Ovary (tissue), 7 donors: ENCODE measurements at regions not wholly inside any gene's neighbourhood (a gene's known extent, or its start where the extent isn't known, plus 50 kb on each side); places are given as distances from the start of the nearest gene placed in this dataset.
A peak's percentile ranks its signal among the peaks of the same experiment; 100 is the strongest.

Experiments
- DNase-seq, 5 donors: peaks; one replicate each; pipeline ENCODE4 v3.0.0-alpha.2; 2019 to 2020
- H3K27ac ChIP-seq, 2 donors: fragments of 200-600 bp; one replicate each; pipeline versions ENCODE4 v1.5.1 to v1.8.0; 2019 to 2022
- H3K27me3 ChIP-seq: fragments of 200-600 bp; one replicate; pipeline ENCODE4 v1.8.0; 2022
- H3K36me3 ChIP-seq: fragments of 200-600 bp; sonication (generic); one replicate; pipeline ENCODE4 v1.5.1; 2019
- H3K4me1 ChIP-seq: one replicate; pipeline ENCODE4 v1.8.1; 2013; ENCODE audit warnings: mild to moderate bottlenecking, moderate library complexity; ENCODE audit not compliant: insufficient read depth
- H3K4me3 ChIP-seq: fragments of 200-600 bp; sonication (generic); one replicate; pipeline ENCODE4 v1.5.1; 2017
- H3K9me3 ChIP-seq, 2 donors: fragments of 200-600 bp in 1 of 2; sonication (generic) in 1 of 2; one replicate each; pipeline versions ENCODE4 v1.5.1 to v1.8.1; 2013 to 2019; ENCODE audit warnings: mild to moderate bottlenecking in 1 of 2, moderate library complexity in 1 of 2
- CTCF ChIP-seq, 3 donors: fragments of 450-650 bp in 2 of 3; fragments of 200-600 bp in 1 of 3; IDR thresholded peaks; one replicate each; pipeline versions ENCODE4 v1.5.1 to v1.8.0; 2016 to 2022; ENCODE audit warnings: antibody characterized with exemption in 3 of 3, mild to moderate bottlenecking in 1 of 3
- EP300 ChIP-seq: sonication (generic); formaldehyde crosslinking; IDR thresholded peaks from one replicate; pipeline ENCODE4 v1.6.1; 2017; ENCODE audit warnings: antibody characterized with exemption
- POLR2A ChIP-seq: fragments of 450-650 bp; IDR thresholded peaks from one replicate; pipeline ENCODE4 v1.6.1; 2017; ENCODE audit warnings: antibody characterized with exemption, mild to moderate bottlenecking, moderate library complexity
- WGBS, 3 donors: extraction: QIAGEN DNeasy Blood & Tissue Kit in 1 of 3; methylation state at CpG; one replicate each; pipeline versions ENCODE4 v1.1.5 to v1.1.7; 2013 to 2017; 5-methylcytosine and 5-hydroxymethylcytosine counted together
- intact Hi-C, 4 donors: fragments of 100-400 bp; cut with DNase I; formaldehyde crosslinking; loops; one replicate each; pipeline versions ENCODE4 v1.11.0 to v1.15.1; 2022 to 2023
- donor health status: DM: no; HTN: no; CAD: no; lungs with moderate emphysema.
- donor health status: DM: no; HTN: no; CAD: no.
- donor health status: Bipolar disorder and iron deficiency.
- donor health status: DM: no; HTN: no; CAD: no.
- donor health status: DM: yes; HTN: yes; CAD: no.

DNA sequence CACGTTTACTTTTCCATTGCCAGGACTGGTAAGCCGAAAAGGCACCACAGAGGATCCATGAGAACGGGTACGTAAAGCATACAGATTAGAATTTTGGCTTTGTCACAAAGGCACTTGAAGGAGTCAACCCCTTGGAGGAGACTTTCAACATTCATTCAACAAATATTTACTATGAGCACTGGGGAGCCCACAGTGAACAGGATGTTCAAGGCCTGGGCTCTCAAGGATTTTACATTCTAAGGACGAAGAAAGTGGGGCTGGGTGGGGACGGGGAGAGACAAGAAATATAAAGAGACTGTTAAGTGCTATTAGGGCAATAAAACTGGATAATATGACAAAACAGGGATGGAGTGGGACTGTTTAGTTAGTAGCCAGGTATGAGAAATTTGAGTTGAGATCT is 66.0 kb downstream of the KLF4 start:
- WGBS, 3 donors: 85 to 94% (median 90%) methylated on average over 6 of the region's 6 CpGs
- Histone ChIP-seq H3K4me3 (no peak overlapping the region), H3K9me3 (no peaks in the 10 kb centered on the region), H3K27me3 (no peaks in the 10 kb centered on the region), H3K4me1 (no peaks in the 10 kb centered on the region), H3K27ac (no peak overlapping the region), H3K36me3 (no peaks in the 10 kb centered on the region)
- TF ChIP-seq EP300: no peak
- TF ChIP-seq POLR2A: no peak
- no peak for TF ChIP-seq CTCF (IDR thresholded peaks at IDR 0.05)
- DNase-seq: no peak
- intact Hi-C loops: no loop called here

- no peak overlapping the region for H3K27ac ChIP-seq
- no peak for TF ChIP-seq CTCF (IDR thresholded peaks at IDR 0.05)
- no peak for TF ChIP-seq EP300
- no peak for TF ChIP-seq POLR2A
- no peak overlapping the region for H3K4me3 ChIP-seq
- WGBS, 3 donors: 37 to 43% (median 39%) methylated on average over 9 of the region's 9 CpGs
- intact Hi-C loops: no loop called here
- no peaks in the 10 kb centered on the region for H3K4me1 ChIP-seq
- no peaks in the 10 kb centered on the region for H3K9me3 ChIP-seq
- H3K27me3 ChIP-seq: no peaks in the 10 kb centered on the region
- peak; percentile 25 to 72 (median 41) for DNase-seq
- H3K36me3 ChIP-seq: no peaks in the 10 kb centered on the region
Measured at GRCh38 chr9:107422189-107423185, 67.1 kb downstream of the KLF4 start.

- Histone ChIP-seq H3K27me3 (no peaks in the 10 kb centered on the region), H3K9me3 (no peaks in the 10 kb centered on the region), H3K4me3 (no peak overlapping the region), H3K4me1 (no peaks in the 10 kb centered on the region), H3K27ac (no peak overlapping the region), H3K36me3 (no peaks in the 10 kb centered on the region)
- TF ChIP-seq CTCF (IDR thresholded peaks at IDR 0.05) (no peak), EP300 (no peak), POLR2A (no peak)
- WGBS, 3 donors: 88 to 97% (median 97%) methylated on average over 3 of the region's 3 CpGs
- no peak for DNase-seq
- intact Hi-C loops: no loop called here
Measured at GRCh38 chr9:107410420-107410819, 79.1 kb downstream of the KLF4 start.

- Histone ChIP-seq H3K27ac (no peak overlapping the region), H3K9me3 (no peaks in the 10 kb centered on the region), H3K4me1 (no peaks in the 10 kb centered on the region), H3K27me3 (no peaks in the 10 kb centered on the region), H3K4me3 (no peak overlapping the region), H3K36me3 (no peaks in the 10 kb centered on the region)
- no peak for DNase-seq
- no peak for TF ChIP-seq POLR2A
- no peak for TF ChIP-seq CTCF (IDR thresholded peaks at IDR 0.05)
- no peak for TF ChIP-seq EP300
- WGBS, 3 donors: 63 to 82% (median 69%) methylated on average over 13 of the region's 13 CpGs
- intact Hi-C loops: no loop called here
Measured at GRCh38 chr9:107409581-107410389, 79.8 kb downstream of the KLF4 start.
